Astrocyte of the cerebellum (primary cell): ENCODE measurements at regions not wholly inside any gene's neighbourhood (a gene's known extent, or its start where the extent isn't known, plus 50 kb on each side); places are given as distances from the start of the nearest gene placed in this dataset.

Source experiments
- DNase-seq: peaks from one replicate; pipeline ENCODE4 v3.0.0-alpha.2; 2011; ENCODE audit warnings: low read depth
- H3K4me3 ChIP-seq: 2 replicates; pipeline ENCODE4 v1.5.1; 2011; ENCODE audit warnings: mild to moderate bottlenecking, low read depth, low read length, moderate library complexity
- CTCF ChIP-seq: IDR thresholded peaks from 2 replicates; pipeline ENCODE4 v1.5.1; 2012; ENCODE audit warnings: low read length, low read depth, moderate library complexity, mild to moderate bottlenecking; ENCODE audit errors: missing control alignments
- in situ Hi-C: cut with HindIII; loops from 2 replicates; pipeline ENCODE4 v1.10.0; 2017; ENCODE audit warnings: low sequenced_read_pairs

- no peak for TF ChIP-seq CTCF
- in situ Hi-C loops = no loop called here
- H3K4me3 ChIP-seq = no peak overlapping the region
- no peak for DNase-seq
These were observed 531.4 kb downstream of the FUT8 start for GRCh38 chr14:65943916-65944410.

DNA sequence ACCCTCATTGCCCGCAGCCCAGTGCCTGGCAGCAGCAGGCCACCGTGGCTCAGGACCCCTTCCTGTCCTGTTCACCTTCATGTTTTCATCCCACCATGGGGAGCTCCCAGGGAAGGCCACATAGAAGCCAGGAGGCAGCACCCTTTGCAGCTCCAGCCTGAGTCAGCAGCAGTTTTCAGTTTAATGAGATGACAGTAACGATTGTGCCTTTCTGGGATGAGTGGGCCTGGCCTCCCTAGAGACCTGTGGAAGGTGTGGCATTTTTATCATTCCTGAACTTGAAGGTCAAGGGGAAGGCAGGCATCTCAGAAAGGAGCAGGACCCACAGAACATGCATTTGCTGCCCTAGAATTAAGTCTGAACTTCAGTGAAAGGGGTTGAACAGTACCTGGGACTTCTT lies 532.8 kb downstream of the FUT8 start:
- in situ Hi-C loops = no loop called here
- DNase-seq = no peak
- H3K4me3 ChIP-seq = no peak overlapping the region
- TF ChIP-seq CTCF = no peak

- DNase-seq = no peak
- TF ChIP-seq CTCF = no peak
- no peak overlapping the region for H3K4me3 ChIP-seq
- in situ Hi-C loops = no loop called here
These were observed 534.0 kb downstream of the FUT8 start for GRCh38 chr14:65946494-65946893.

- no peak for TF ChIP-seq CTCF
- in situ Hi-C loops = no loop called here
These were observed 535.8 kb downstream of the FUT8 start for GRCh38 chr14:65948302-65948701.

DNA sequence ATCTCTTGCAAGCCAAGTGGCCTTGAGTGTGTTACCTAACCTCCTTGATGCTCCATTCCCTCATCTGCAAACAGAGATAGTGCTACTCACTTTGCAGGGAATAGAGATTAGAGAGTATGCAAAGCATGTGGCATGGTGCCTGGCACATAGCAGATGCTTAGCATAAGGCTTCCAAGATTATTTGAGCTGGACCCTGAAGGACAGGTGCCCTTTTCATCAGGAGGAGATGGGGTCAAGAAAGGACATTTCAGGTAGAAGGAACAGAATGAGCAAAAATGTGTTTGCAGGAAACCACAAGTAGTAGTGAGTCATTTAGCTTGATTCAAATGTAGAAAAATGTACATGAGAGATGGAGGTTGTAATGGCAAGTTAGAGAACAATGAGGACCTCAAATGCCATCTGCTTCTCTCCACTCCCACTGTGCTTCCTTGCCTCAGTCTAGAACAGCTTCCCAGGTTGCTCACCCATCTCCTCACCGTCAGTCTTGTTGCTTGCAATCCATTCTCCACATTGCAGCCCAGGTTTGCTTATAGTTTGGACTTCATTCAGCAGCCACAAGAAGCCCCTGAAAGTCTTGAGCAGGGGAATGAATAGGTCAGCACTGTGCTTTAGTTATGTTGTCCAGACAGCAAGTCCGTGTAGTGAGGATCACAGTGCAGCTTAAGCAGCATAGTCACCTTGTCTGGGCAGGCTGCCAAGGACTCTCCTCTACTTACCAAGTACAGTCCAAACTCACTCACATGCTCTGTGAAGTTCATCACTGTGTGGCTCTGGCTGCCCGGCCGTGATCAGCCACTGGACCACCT lies 536.3 kb upstream of the CCDC196 start:
- DNase-seq = peak; percentile 9
- no peak overlapping the region for H3K4me3 ChIP-seq
- TF ChIP-seq CTCF = no peak
- in situ Hi-C loops = loop anchor here (25.0 kb wide), 1 partner anchor 788 kb away; no protein-coding TSS in a partner anchor

More at GRCh38 chr14:65948302-65948701, 535.8 kb downstream of the FUT8 start:
- H3K4me3 ChIP-seq = no peak overlapping the region
- DNase-seq = no peak

- DNase-seq = no peak
- H3K4me3 ChIP-seq = no peak overlapping the region
- in situ Hi-C loops = loop anchor here (25.0 kb wide), 1 partner anchor 793 kb away; no protein-coding TSS in a partner anchor
- no peak for TF ChIP-seq CTCF
These were observed 531.2 kb upstream of the CCDC196 start for GRCh38 chr14:65954942-65955341.
